ENCODE measurements at regions not wholly inside any gene's neighbourhood (a gene's known extent, or its start where the extent isn't known, plus 50 kb on each side); places are given as distances from the start of the nearest gene placed in this dataset.
"Not testable (repeated sequence)": the region's sequence is repeated elsewhere in the genome, so short reads cannot be mapped to it uniquely, and the experiment has no call there.

GRCh38 chr6:139879823-139880356 lies 505.4 kb upstream of the CITED2 start:
- in situ Hi-C loops (cut with HindIII; ENCODE audit: low sequenced_read_pairs), result no loop called here
- no peak for DNase-seq (ENCODE audit: low spot score)

- in situ Hi-C loops (cut with HindIII; ENCODE audit: low sequenced_read_pairs); DNase-seq (ENCODE audit: low spot score): not testable (repeated sequence)
Observed at GRCh38 chr6:139879241-139879640, 504.8 kb upstream of the CITED2 start.

GRCh38 chr6:139877828-139878405 lies 503.5 kb upstream of the CITED2 start:
- no peak for DNase-seq (ENCODE audit: low spot score)
- in situ Hi-C loops (cut with HindIII; ENCODE audit: low sequenced_read_pairs), result no loop called here

- in situ Hi-C loops (cut with HindIII; ENCODE audit: low sequenced_read_pairs), result no loop called here
- DNase-seq (ENCODE audit: low spot score), result no peak
Observed at GRCh38 chr6:139872665-139873064, 498.2 kb upstream of the CITED2 start.

GRCh38 chr6:139871803-139872510 lies 497.5 kb upstream of the CITED2 start:
- no peak for DNase-seq (ENCODE audit: low spot score)
- in situ Hi-C loops (cut with HindIII; ENCODE audit: low sequenced_read_pairs), result no loop called here

DNA sequence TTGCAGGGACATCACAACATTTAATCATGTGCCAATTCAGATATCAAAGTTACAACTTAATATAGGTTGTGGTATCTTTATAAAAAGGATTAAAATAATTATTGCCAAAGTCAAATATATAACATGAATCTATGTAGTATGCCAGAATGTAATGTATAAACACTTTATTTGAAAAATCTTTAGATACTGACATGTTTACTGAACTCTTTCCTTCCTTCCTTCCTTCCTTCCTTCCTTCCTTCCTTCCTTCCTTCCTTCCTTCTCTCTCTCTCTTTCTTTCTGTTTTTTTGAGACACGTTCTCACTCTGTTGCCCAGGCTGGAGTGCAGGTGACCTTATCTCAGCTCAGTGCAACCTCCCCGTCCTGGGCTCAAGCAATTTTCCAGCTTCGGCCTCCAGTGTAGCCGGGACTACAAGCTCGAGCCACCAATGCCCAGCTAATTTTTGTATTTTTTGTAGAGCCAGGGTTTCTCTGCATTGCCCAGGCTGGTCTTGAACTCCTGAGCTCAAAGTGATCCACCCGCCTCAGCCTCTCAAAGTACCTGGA lies 496.8 kb upstream of the CITED2 start:
- DNase-seq (ENCODE audit: low spot score), result no peak
- in situ Hi-C loops (cut with HindIII; ENCODE audit: low sequenced_read_pairs), result no loop called here

- DNase-seq (ENCODE audit: low spot score), result no peak
- in situ Hi-C loops (cut with HindIII; ENCODE audit: low sequenced_read_pairs), result no loop called here
Observed at GRCh38 chr6:139868576-139868975, 494.1 kb upstream of the CITED2 start.

DNA sequence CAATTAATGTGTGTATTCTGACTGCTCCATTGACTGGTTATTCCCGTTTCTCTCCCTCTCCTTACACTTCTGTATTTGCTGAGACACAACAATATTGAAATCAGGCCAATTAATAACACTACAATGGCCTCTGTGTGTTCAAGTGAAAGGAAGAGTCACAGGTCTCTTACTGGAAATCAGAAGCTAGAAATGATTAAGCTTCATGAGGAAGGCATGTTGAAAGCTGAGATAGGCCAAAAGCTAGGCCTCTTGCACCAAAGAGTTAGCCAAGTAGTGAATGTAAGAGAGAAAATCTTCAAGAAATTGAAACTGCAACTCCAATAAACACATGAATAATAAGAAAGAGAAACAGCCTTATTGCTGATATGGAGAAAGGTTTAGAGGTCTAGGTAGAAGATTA lies 489.5 kb upstream of the CITED2 start:
- in situ Hi-C loops (cut with HindIII; ENCODE audit: low sequenced_read_pairs), result no loop called here
- DNase-seq (ENCODE audit: low spot score), result no peak

DNA sequence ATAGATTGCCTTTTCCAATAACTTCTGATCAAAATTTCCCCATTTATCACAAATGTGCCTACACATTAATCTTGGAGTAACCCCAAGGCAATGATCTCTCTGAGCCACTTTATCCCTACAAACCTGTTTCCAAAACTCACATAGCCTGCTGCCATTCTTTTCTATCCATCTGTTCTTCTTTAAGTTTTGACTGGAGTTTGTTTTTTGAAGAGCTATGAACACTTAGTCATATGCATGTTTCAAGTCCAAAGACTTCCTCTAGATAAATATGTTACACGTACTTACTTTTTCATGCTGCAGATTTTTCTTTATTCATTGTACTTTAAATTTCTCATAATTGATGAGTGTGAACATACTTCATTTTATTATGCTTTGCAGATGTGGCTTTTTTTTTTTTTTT lies 488.9 kb upstream of the CITED2 start:
- in situ Hi-C loops (cut with HindIII; ENCODE audit: low sequenced_read_pairs), result no loop called here
- DNase-seq (ENCODE audit: low spot score), result no peak

- in situ Hi-C loops (cut with HindIII; ENCODE audit: low sequenced_read_pairs), result no loop called here
- no peak for DNase-seq (ENCODE audit: low spot score)
Observed at GRCh38 chr6:139862311-139862710, 487.9 kb upstream of the CITED2 start.

DNA sequence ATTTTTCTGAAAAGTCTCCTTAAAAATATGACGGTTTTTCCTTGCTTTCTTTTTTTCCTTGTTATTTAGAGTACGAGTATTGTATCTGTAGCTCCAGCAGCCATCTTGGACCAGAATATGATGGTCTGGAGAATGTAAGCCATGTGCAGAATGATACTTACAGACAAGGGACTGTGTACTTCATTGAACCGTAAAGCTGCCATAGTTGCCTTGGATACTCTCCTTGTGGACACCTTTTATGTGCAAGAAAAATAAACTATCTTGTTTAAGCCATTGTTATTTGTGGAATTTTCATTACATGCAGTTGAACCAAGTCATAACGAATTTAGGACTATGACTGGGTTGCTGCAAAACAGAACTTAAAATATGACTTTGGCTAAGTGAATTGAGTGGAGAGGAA lies 485.8 kb upstream of the CITED2 start:
- in situ Hi-C loops (cut with HindIII; ENCODE audit: low sequenced_read_pairs), result no loop called here
- no peak for DNase-seq (ENCODE audit: low spot score)

GRCh38 chr6:139858429-139858828 lies 484.0 kb upstream of the CITED2 start:
- DNase-seq (ENCODE audit: low spot score), result peak; percentile 54
- in situ Hi-C loops (cut with HindIII; ENCODE audit: low sequenced_read_pairs), result no loop called here

DNA sequence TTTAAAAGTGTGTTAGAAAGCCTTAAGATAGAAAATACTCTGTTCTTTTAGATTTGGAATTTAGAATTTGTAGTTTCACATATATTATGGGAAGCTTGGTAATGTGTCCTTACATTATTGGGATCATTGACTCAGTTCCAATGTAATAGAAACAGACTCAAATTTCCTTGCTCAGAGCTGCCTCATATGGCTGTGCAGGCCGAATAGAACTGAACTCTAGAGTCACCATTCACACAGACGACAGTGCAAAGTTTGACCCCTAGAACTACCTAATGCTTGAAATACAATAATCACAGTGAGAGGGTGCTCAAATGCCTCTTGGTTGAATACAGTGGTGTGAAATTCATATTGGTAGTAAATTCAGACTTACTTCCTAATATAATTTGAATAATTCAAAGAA lies 482.7 kb upstream of the CITED2 start:
- in situ Hi-C loops (cut with HindIII; ENCODE audit: low sequenced_read_pairs), result no loop called here
- peak; percentile 22 for DNase-seq (ENCODE audit: low spot score)

DNA sequence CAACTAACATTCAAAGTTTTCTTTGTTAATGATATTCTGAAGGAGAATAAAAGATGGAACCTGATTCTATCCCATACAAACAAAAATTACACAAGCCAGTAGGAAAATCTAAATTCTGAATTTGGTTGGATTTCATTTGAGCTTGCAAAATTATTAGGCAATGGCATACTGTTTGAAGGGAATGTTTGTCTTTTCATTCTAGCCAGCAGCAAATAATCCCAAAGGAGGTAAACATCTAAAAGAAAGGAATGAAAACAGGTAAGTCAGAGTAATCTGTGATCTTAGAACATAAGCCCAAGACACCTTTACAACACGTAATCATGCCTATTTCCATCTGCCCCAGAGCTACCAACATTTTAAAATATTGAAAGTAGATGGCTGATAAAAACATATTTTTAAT lies 482.1 kb upstream of the CITED2 start:
- in situ Hi-C loops (cut with HindIII; ENCODE audit: low sequenced_read_pairs), result no loop called here
- no peak for DNase-seq (ENCODE audit: low spot score)

DNA sequence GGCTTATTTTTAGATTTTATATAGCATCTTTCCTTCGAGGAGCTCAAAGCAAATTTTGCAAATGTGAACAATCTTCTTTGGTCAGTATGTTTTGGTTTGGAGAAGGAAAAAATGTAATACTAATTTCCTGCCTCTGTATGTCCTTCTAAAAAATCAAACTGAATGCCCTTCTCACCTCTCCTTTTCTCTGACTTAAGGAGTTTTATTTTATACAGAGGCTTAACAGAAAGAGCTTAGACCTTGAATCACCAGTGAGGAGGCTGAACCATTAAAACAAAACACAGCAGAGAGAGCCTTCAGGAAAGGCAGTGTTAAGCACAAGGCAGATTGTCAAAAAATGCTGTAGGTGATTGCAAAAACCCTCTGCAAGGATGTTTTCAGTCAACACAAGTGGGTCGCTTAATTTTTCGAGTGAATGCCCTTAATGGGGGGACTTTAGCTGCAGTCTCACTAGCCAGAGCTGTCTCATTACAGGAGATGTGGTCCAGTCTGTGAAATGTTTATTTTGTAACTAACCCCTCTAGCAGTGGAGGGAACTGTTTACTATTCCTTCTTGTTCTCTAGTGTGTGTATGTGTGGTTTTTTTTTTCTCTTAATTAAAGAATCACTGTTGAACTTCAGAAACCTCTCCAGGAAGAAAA lies 481.3 kb upstream of the CITED2 start:
- DNase-seq (ENCODE audit: low spot score), result peak; percentile 62
- in situ Hi-C loops (cut with HindIII; ENCODE audit: low sequenced_read_pairs), result no loop called here

DNA sequence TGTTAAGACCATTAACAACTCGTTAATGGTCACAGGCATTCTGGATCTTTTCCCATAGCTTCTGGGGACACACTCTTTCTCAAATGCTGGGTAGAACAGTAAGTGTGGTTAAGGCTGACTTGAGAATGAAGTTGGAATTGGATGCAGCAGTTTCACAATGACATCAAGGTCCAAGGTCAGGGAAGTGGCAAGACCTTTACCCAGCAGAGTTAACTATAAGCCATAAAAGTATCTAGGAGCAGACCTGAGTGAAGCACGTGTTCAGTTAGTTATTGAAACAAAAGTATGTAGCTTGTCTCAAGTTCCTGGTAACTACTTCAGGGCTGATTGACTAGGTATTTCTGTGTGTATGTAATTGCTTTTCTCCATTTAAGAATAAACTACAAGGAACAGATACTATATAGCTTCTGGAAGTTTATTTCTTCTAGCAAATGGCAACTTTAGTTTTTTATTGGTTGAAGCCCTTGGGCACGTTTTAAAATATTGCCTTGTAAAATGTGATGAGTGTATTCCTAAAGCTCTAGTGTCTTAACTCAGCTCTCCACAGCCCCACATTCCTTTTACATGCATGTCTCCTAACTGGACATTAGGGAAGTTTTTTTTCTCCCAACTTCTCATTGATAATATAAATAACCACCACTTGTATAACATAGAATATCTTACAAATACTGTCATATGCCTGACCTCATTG lies 479.0 kb upstream of the CITED2 start:
- in situ Hi-C loops (cut with HindIII; ENCODE audit: low sequenced_read_pairs), result no loop called here
- peak; percentile 66 for DNase-seq (ENCODE audit: low spot score)

DNA sequence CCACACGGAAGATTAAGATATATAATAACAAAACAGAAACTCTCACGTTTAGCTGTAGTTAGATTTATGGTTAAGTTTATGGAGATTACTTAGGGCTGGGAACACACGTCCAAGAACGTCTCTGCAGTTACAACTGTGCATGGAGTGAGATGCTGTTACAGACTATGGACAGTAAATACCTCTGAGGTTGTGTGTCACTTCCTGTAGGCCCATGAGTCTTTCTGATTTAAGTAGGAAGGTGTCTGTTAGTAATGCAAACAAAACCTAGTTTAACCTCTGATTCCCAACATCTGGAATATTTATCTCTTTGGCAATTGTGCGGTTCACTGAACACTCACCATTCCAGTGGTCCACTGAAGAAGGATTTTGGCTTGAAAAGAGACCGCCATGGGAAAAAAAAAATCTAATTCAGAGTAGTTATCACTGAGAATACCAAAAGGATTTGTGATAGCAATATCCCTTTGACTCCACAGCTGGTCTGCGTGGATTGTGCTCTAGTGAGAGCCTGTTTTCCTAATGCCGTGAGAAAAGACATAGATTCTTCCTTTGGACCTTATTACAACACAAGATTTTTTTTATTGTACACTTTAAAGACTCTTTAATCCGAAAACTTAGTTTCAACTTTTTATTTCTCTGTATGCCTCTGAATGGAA lies 478.2 kb upstream of the CITED2 start:
- DNase-seq (ENCODE audit: low spot score), result peak; percentile 37
- in situ Hi-C loops (cut with HindIII; ENCODE audit: low sequenced_read_pairs), result no loop called here

DNA sequence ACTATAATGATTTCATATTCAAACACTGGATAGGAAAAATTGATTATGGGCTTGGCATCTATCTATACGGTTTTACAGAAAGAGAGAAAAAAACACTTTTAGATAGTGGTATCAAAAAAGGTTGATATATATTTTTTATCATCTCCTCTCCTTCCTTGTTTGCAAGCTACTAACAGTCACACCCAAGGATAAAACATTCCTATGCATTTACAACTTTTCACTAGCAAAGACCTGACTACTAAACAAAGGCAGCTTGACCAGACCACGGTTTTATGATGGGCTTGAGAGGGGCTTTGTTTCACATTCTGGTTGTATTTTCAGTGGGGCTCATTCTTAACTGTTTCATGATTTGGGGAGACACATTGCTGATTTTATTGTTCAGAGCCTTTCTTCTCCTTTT lies 477.6 kb upstream of the CITED2 start:
- no peak for DNase-seq (ENCODE audit: low spot score)

GRCh38 chr6:139851206-139851605 lies 476.8 kb upstream of the CITED2 start:
- in situ Hi-C loops (cut with HindIII; ENCODE audit: low sequenced_read_pairs), result no loop called here
- no peak for DNase-seq (ENCODE audit: low spot score)

More for the DNA sequence above, 477.6 kb upstream of the CITED2 start:
- in situ Hi-C loops (cut with HindIII; ENCODE audit: low sequenced_read_pairs), result no loop called here
